ENCODE measurements at regions not wholly inside any gene's neighbourhood (a gene's known extent, or its start where the extent isn't known, plus 50 kb on each side); places are given as distances from the start of the nearest gene placed in this dataset.

DNA sequence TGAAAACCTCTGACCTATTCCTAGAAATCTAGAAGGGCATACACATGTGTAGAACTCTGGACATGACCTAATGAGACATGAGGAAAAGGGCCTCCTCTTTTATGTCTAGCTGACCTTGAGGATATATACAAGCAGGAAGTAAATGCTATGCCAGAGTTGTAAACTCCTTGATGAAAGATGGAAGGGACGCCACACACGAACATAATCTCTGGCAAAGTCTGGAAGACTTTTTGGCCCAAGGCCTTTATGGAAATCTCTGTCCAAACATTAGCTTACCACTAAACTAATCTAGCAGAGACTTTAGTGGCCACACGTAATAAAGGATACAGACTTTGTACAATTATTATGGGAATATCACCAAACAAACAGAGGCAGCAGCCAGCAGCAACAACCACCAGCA, 138.1 kb upstream of the THSD7A start:
- TF ChIP-seq, protein P1, sequence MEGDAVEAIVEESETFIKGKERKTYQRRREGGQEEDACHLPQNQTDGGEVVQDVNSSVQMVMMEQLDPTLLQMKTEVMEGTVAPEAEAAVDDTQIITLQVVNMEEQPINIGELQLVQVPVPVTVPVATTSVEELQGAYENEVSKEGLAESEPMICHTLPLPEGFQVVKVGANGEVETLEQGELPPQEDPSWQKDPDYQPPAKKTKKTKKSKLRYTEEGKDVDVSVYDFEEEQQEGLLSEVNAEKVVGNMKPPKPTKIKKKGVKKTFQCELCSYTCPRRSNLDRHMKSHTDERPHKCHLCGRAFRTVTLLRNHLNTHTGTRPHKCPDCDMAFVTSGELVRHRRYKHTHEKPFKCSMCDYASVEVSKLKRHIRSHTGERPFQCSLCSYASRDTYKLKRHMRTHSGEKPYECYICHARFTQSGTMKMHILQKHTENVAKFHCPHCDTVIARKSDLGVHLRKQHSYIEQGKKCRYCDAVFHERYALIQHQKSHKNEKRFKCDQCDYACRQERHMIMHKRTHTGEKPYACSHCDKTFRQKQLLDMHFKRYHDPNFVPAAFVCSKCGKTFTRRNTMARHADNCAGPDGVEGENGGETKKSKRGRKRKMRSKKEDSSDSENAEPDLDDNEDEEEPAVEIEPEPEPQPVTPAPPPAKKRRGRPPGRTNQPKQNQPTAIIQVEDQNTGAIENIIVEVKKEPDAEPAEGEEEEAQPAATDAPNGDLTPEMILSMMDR (IDR thresholded peaks at IDR 0.05; ENCODE audit: low read length), result no peak
- TF ChIP-seq EZH2 (optimal IDR thresholded peaks at IDR 0.05; ENCODE audit: low read depth, low read length), result no peak

Measured in MM.1S (cell line).